ENCODE measurements at regions not wholly inside any gene's neighbourhood (a gene's known extent, or its start where the extent isn't known, plus 50 kb on each side); places are given as distances from the start of the nearest gene placed in this dataset.
A peak's percentile ranks its signal among the peaks of the same experiment; 100 is the strongest.

DNA sequence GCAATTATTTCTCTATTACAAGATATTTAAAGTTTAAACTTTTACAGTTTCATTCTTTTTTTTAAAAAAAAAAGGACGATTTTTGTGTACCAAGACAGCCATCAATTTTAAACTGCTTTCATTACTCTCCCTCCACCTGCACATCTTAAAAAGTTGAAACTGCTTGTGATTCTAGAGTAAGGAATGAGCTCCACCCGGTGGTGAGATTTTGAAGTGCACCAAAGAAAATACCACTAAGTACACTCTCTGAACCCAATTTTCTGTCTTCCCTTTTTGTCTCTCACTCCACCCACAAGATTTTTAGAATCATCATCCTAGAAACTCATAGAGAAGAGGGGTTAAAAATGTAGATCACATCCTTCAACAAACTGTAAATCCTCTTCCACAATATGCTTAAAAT, 91.3 kb upstream of the WDR44 start:
- no peak overlapping the region for H3K27ac ChIP-seq
- peak; percentile 55 to 66 for DNase-seq (ENCODE audit: low read depth in 1 of 2, low spot score in 1 of 2)
- H3K36me3 ChIP-seq = no peaks in the 10 kb centered on the region
- H3K4me3 ChIP-seq = no peak overlapping the region
- no peaks in the 10 kb centered on the region for H3K27me3 ChIP-seq
- peak; percentile 48 for TF ChIP-seq CTCF (IDR thresholded peaks at IDR 0.05; ENCODE audit: low read depth, low read length)
- no peaks in the 10 kb centered on the region for H3K4me1 ChIP-seq (ENCODE audit: low read depth)
- no peaks in the 10 kb centered on the region for H3K9me3 ChIP-seq (ENCODE audit: low read depth)

- no peaks in the 10 kb centered on the region for H3K36me3 ChIP-seq
- H3K4me1 ChIP-seq (ENCODE audit: low read depth) = no peaks in the 10 kb centered on the region
- no peak for TF ChIP-seq CTCF (IDR thresholded peaks at IDR 0.05; ENCODE audit: low read depth, low read length)
- H3K4me3 ChIP-seq = no peak overlapping the region
- H3K27me3 ChIP-seq = no peaks in the 10 kb centered on the region
- no peak overlapping the region for H3K27ac ChIP-seq
- H3K9me3 ChIP-seq (ENCODE audit: low read depth) = no peaks in the 10 kb centered on the region
- no peak for DNase-seq (ENCODE audit: low read depth in 1 of 2, low spot score in 1 of 2)
These were observed 90.0 kb upstream of the WDR44 start for GRCh38 chrX:118255921-118256320.

DNA sequence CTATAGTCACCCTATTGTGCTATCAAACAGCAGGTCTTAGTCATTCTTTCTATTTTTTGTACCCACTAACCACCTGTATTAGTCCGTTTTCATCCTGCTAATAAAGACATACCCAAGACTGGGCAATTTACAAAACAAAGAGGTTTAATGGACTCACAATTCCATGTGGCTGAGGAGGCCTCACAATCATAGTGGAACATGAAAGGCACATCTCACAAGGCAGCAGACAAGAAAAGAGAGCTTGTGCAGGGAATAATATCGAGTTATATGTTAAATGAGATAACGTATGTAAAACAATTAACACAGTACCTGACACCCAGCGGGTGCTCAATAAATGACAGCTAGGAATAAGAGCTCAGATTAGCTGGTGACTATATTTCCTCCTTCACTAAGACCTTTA, 88.1 kb upstream of the WDR44 start:
- no peak overlapping the region for H3K27ac ChIP-seq
- no peaks in the 10 kb centered on the region for H3K4me1 ChIP-seq (ENCODE audit: low read depth)
- H3K36me3 ChIP-seq = no peaks in the 10 kb centered on the region
- no peak overlapping the region for H3K4me3 ChIP-seq
- no peak for TF ChIP-seq CTCF (IDR thresholded peaks at IDR 0.05; ENCODE audit: low read depth, low read length)
- no peak for DNase-seq (ENCODE audit: low read depth in 1 of 2, low spot score in 1 of 2)
- no peaks in the 10 kb centered on the region for H3K9me3 ChIP-seq (ENCODE audit: low read depth)
- no peaks in the 10 kb centered on the region for H3K27me3 ChIP-seq

DNA sequence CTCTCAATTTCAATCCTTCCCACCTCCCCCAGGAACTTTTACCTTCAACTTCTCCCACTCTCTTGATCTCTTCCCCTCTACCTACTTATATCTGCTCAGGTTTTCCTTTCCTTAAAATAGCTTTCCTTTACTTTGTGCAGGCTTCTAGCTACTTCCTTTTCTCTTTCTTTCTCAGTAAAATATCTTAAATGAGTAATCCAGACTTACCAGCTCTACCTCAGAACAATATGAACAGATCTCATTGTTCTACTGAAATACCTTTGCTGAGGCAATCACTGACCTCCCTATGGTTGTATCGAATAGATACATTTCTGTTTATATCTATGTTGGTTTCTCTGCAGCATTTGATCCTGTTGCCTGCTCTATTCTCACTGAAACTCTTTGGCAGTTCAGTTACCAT, 86.7 kb upstream of the WDR44 start:
- H3K9me3 ChIP-seq (ENCODE audit: low read depth) = no peaks in the 10 kb centered on the region
- H3K4me3 ChIP-seq = no peak overlapping the region
- no peaks in the 10 kb centered on the region for H3K36me3 ChIP-seq
- H3K27ac ChIP-seq = no peak overlapping the region
- H3K4me1 ChIP-seq (ENCODE audit: low read depth) = no peaks in the 10 kb centered on the region
- no peaks in the 10 kb centered on the region for H3K27me3 ChIP-seq
- no peak for DNase-seq (ENCODE audit: low read depth in 1 of 2, low spot score in 1 of 2)
- no peak for TF ChIP-seq CTCF (IDR thresholded peaks at IDR 0.05; ENCODE audit: low read depth, low read length)

DNA sequence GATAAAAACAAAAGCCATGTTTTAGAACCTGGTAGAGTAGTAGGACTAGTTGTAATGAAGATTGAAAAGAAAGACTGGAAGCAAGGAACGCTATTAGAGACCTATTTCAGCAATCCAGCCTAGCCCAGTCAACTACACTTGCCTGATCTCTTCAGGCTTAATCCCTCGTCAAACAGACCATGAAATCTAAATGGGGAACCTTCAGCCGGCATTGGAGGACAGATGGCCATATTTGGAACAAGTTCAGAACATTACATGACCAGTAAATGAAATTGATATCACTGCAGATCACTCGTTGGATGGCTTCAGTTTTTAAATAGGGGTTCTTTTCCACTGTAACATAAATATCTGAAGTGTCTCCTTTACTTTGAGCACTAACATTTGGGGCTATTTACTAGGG, 84.8 kb upstream of the WDR44 start:
- TF ChIP-seq CTCF (IDR thresholded peaks at IDR 0.05; ENCODE audit: low read depth, low read length) = no peak
- Histone ChIP-seq H3K9me3 (ENCODE audit: low read depth) (no peaks in the 10 kb centered on the region), H3K36me3 (no peaks in the 10 kb centered on the region), H3K4me1 (ENCODE audit: low read depth) (no peaks in the 10 kb centered on the region), H3K4me3 (no peak overlapping the region), H3K27ac (no peak overlapping the region), H3K27me3 (no peaks in the 10 kb centered on the region)
- DNase-seq (ENCODE audit: low read depth in 1 of 2, low spot score in 1 of 2) = no peak

- no peaks in the 10 kb centered on the region for H3K9me3 ChIP-seq (ENCODE audit: low read depth)
- H3K36me3 ChIP-seq = no peaks in the 10 kb centered on the region
- no peak overlapping the region for H3K4me3 ChIP-seq
- DNase-seq (ENCODE audit: low read depth in 1 of 2, low spot score in 1 of 2) = peak in 1 of 2 donors; percentile 75
- no peaks in the 10 kb centered on the region for H3K27me3 ChIP-seq
- H3K27ac ChIP-seq = no peak overlapping the region
- no peaks in the 10 kb centered on the region for H3K4me1 ChIP-seq (ENCODE audit: low read depth)
- TF ChIP-seq CTCF (IDR thresholded peaks at IDR 0.05; ENCODE audit: low read depth, low read length) = no peak
These were observed 74.1 kb upstream of the WDR44 start for GRCh38 chrX:118271775-118272174.
